ENCODE measurements at regions not wholly inside any gene's neighbourhood (a gene's known extent, or its start where the extent isn't known, plus 50 kb on each side); places are given as distances from the start of the nearest gene placed in this dataset.

GRCh38 chr3:71893702-71894479, 108.9 kb upstream of the PROK2 start:
- Histone ChIP-seq H3K36me3 (no peaks in the 10 kb centered on the region), H3K27ac (no peak overlapping the region), H3K4me3 (no peak overlapping the region), H3K4me1 (no peaks in the 10 kb centered on the region), H3K27me3 (no peaks in the 10 kb centered on the region), H3K9me3 (no peaks in the 10 kb centered on the region)
- WGBS, 2 donors, result 88 to 96% methylated on average over 3 to 6 of the region's 6 CpGs
- no peak for ATAC-seq (ENCODE audit: low FRiP score in 2 of 2)
- TF ChIP-seq EP300 (IDR thresholded peaks at IDR 0.05), result no peak
- TF ChIP-seq CTCF (IDR thresholded peaks at IDR 0.05), result no peak
- no peak for TF ChIP-seq POLR2AphosphoS5 (IDR thresholded peaks at IDR 0.05)
- no peak for TF ChIP-seq POLR2A (IDR thresholded peaks at IDR 0.05)
- no peak for DNase-seq

- Histone ChIP-seq H3K9me3 (no peaks in the 10 kb centered on the region), H3K27ac (no peak overlapping the region), H3K4me3 (no peak overlapping the region), H3K27me3 (no peaks in the 10 kb centered on the region), H3K4me1 (no peaks in the 10 kb centered on the region), H3K36me3 (no peaks in the 10 kb centered on the region)
- no peak for ATAC-seq (ENCODE audit: low FRiP score in 2 of 2)
- no peak for TF ChIP-seq POLR2AphosphoS5 (IDR thresholded peaks at IDR 0.05)
- no peak for TF ChIP-seq EP300 (IDR thresholded peaks at IDR 0.05)
- TF ChIP-seq POLR2A (IDR thresholded peaks at IDR 0.05), result no peak
- TF ChIP-seq CTCF (IDR thresholded peaks at IDR 0.05), result no peak
- DNase-seq, result no peak
- whole genome bisulfite sequencing, 2 donors, result 81 to 84% methylated on average over 6 of the region's 6 CpGs
Observed at GRCh38 chr3:71893122-71893521, 108.2 kb upstream of the PROK2 start.

- no peaks in the 10 kb centered on the region for H3K9me3 ChIP-seq
- no peaks in the 10 kb centered on the region for H3K4me1 ChIP-seq
- no peaks in the 10 kb centered on the region for H3K36me3 ChIP-seq
- TF ChIP-seq CTCF (IDR thresholded peaks at IDR 0.05) (no peak), EP300 (IDR thresholded peaks at IDR 0.05) (no peak), POLR2A (IDR thresholded peaks at IDR 0.05) (no peak), POLR2AphosphoS5 (IDR thresholded peaks at IDR 0.05) (no peak)
- no peak for DNase-seq
- no peak overlapping the region for H3K4me3 ChIP-seq
- H3K27me3 ChIP-seq, result no peaks in the 10 kb centered on the region
- no peak for ATAC-seq (ENCODE audit: low FRiP score in 2 of 2)
- H3K27ac ChIP-seq, result no peak overlapping the region
Observed at GRCh38 chr3:71891483-71891882, 106.5 kb upstream of the PROK2 start.

GRCh38 chr3:71890356-71890931, 105.5 kb upstream of the PROK2 start:
- WGBS, 2 donors, result 59 to 81% methylated on average over 4 of the region's 4 CpGs
- no peaks in the 10 kb centered on the region for H3K9me3 ChIP-seq
- H3K27me3 ChIP-seq, result no peaks in the 10 kb centered on the region
- no peak for TF ChIP-seq CTCF (IDR thresholded peaks at IDR 0.05)
- no peak for TF ChIP-seq POLR2A (IDR thresholded peaks at IDR 0.05)
- no peak for TF ChIP-seq EP300 (IDR thresholded peaks at IDR 0.05)
- no peak for TF ChIP-seq POLR2AphosphoS5 (IDR thresholded peaks at IDR 0.05)
- no peaks in the 10 kb centered on the region for H3K36me3 ChIP-seq
- no peak for DNase-seq
- H3K4me3 ChIP-seq, result no peak overlapping the region
- no peaks in the 10 kb centered on the region for H3K4me1 ChIP-seq
- ATAC-seq (ENCODE audit: low FRiP score in 2 of 2), result no peak
- H3K27ac ChIP-seq, result no peak overlapping the region

- no peaks in the 10 kb centered on the region for H3K4me1 ChIP-seq
Observed at GRCh38 chr3:71887256-71887655, 102.3 kb upstream of the PROK2 start.

More at GRCh38 chr3:71887256-71887655, 102.3 kb upstream of the PROK2 start:
- DNase-seq, result no peak
- 88 to 89% methylated on average over 2 of the region's 2 CpGs for WGBS, 2 donors
- Histone ChIP-seq H3K4me3 (no peak overlapping the region), H3K27me3 (no peaks in the 10 kb centered on the region), H3K36me3 (no peaks in the 10 kb centered on the region), H3K27ac (no peak overlapping the region), H3K9me3 (no peaks in the 10 kb centered on the region)
- TF ChIP-seq POLR2A (IDR thresholded peaks at IDR 0.05), result no peak
- TF ChIP-seq POLR2AphosphoS5 (IDR thresholded peaks at IDR 0.05), result no peak
- no peak for TF ChIP-seq CTCF (IDR thresholded peaks at IDR 0.05)
- TF ChIP-seq EP300 (IDR thresholded peaks at IDR 0.05), result no peak
- no peak for ATAC-seq (ENCODE audit: low FRiP score in 2 of 2)
